NCI-H345 treated with DMSO at 0.1 percent for 48 hours (cell line): ENCODE measurements at regions not wholly inside any gene's neighbourhood (a gene's known extent, or its start where the extent isn't known, plus 50 kb on each side); places are given as distances from the start of the nearest gene placed in this dataset.
"Not testable (repeated sequence)": the region's sequence is repeated elsewhere in the genome, so short reads cannot be mapped to it uniquely, and the experiment has no call there.

Source experiments
- DNase-seq: peaks from one replicate; lab custom pipeline; 2025; ENCODE audit not compliant: unreplicated experiment; lab: John Stamatoyannopoulos, UW

DNA sequence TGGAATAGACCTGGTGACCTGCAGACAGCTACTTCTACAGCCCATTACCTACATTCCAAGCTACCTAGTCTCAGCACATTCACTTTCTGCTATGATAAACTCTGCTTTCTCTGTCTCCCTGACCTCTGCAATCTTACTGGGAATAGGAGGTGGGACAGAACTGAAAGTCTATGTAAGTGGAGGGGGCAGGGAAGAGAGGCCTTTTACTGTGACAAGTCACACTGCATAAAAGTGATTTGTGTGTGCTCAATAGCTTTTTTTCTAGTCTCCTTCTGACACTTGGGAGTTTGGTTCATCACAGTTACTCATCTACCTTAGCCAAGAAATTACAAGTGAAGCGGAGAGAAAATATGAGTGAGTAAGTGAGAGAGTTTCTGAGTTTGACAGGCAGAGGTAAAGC lies 322.4 kb downstream of the OLFM4 start:
- DNase-seq, result no peak

DNA sequence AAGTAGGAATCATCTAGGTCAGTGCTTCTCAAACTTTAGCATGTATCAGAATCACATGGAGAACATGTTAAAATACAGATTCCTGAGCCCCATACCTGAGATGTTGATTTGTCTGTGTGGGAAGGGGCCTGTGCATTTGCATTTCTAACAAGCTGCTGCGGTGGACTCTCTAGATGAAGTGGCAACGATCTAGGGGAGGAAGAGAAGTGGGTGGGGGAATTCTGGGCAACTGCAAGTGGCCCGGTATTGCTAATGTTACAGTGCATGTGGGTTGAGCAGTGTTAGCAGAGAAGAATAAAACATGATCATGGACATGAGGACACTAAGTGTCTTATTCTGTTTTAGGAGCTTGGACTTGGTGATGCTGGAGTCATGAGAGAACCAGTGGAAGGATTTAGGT lies 329.0 kb downstream of the OLFM4 start:
- no peak for DNase-seq

- no peak for DNase-seq
Measured at GRCh38 chr13:53368948-53369347, 340.3 kb downstream of the OLFM4 start.

DNA sequence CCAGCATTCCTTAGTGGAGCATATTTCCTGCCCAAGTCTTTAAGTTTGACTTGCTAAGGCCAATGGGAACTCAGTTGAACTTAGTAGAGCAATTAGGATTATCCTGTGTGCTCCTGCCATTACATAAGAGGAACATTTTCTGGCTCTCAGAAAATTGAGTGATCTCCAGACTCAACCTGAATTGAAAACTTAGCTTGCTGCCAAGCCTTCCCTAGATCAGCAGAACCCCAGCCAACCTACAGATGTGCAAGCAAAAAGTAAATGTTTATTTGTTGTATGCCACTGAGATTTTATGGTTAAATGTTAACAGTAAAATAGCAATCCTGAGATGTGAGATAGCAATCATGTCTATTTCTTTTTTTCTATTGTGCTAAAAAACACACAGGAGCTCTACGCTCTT lies 350.9 kb downstream of the OLFM4 start:
- DNase-seq, result no peak

DNA sequence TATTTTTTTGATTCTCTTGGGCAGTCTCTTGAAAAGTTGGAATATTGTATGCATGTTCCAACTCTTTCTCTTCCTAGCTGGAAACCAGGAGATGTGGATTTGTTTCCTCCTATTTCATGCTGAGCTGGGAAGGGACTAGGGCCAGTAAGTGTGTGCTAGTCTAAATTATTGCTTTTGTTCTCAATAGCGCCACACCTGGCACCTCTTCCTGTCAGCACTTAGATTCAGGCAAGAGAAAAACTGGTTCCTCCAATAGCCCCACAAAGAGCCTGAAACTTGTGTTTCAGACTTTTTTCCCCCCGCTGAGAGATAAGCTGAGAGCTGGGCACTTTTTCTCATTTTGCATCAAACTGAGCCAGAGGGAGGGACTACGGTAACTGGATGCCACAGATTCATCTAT lies 353.4 kb downstream of the OLFM4 start:
- DNase-seq, result no peak

DNA sequence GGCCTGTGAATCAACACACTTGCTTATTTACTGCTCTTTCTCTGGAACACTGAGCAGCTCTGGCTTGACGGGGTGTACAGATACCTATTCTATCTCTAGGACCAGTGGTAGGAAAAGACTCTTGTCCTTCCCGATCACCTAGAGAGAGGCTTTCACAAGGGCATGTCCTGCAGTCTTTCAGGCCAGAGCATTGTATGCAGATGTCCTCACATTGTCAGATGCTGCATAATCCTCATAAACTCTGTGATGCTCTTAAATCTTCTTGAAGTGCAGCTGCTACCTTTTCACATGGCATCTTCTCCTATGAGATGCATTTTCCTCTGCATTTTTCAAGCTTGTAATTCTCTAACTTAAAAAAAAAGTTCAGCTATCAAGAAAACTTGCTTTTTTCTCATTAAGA lies 369.4 kb downstream of the OLFM4 start:
- no peak for DNase-seq

DNA sequence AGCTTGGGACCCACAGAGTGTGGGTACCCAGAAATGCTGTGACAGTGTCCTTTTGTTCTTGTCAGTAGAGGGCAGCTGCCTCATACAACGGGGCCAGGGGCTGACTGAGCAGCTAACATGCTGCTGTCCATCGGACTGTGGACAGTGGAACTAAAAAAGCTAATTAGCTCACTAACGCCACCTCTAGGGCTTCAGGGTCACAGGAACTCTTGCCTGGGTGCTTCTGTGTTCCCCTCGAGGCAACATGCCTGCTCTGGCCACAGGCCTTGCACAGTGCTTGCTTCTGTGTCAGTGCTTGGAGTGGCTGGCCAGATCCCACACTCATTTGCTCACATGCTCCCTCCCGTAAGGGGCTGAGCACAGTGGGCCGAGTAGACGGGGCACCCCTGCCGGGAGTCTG lies 377.0 kb downstream of the OLFM4 start:
- no peak for DNase-seq

DNA sequence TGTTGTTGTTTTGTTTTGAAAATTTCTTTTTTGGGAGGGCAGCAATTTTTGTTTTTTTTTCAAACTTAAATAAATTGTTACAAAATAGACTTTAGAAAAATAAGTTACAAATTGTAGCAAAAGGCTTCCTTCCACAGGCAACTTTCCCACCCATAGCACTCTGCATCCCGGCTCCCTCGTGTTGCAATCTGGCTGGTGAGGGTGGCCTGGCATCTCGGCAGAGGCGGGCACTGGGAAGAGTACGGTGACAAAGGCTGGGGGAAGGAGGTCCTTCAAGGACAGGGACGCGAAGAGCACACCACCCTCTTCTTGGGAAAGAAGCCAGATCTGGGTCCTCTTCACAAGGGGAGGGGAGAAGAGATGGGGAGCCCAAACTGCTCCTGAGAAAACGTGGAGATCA lies 379.7 kb downstream of the OLFM4 start:
- no peak for DNase-seq

GRCh38 chr13:53408847-53409568 lies 380.4 kb downstream of the OLFM4 start:
- DNase-seq, result no peak

GRCh38 chr13:53411463-53411862 lies 382.9 kb downstream of the OLFM4 start:
- DNase-seq, result no peak

DNA sequence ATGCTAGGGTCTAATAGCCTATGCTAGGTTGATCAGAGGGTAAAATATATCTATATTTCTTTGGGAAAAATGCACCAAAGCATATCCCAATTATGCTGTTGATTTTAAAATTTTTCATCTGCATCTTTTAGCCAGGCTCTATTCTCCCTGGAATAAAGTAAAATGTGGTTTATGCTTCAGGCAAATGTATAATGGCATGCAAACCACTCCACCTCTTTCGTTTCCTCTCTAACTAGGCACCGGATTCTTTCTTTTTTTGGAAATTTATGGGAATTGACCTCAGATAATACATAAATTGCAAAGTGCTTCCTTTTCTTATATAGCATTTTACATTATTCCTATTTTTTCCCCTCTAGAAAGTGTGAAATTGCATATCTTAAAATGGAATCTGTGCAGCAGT lies 386.5 kb downstream of the OLFM4 start:
- no peak for DNase-seq

- no peak for DNase-seq
Measured at GRCh38 chr13:53417601-53418000, 389.0 kb downstream of the OLFM4 start.

DNA sequence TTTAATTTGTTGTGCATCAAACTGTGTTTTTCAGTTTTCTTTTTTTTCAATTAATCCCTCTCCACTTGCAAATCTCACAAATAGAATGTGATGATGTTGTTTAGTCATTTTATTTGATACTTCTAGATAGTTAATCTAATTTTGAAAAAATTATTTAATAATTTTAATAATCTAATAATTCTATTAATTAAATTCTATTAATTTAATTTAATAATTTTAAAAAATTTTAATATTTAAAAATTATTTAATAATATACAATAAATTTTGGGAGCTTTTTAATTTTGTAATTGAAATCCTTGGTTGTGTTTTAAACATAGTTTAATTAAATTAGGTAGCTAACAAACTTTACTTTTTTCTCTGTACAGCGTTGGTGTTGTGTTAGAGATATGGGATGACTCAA lies 393.8 kb downstream of the OLFM4 start:
- no peak for DNase-seq

- no peak for DNase-seq
Measured at GRCh38 chr13:53436396-53436795, 407.8 kb downstream of the OLFM4 start.

- DNase-seq, result no peak
Measured at GRCh38 chr13:53439439-53440225, 411.0 kb downstream of the OLFM4 start.

DNA sequence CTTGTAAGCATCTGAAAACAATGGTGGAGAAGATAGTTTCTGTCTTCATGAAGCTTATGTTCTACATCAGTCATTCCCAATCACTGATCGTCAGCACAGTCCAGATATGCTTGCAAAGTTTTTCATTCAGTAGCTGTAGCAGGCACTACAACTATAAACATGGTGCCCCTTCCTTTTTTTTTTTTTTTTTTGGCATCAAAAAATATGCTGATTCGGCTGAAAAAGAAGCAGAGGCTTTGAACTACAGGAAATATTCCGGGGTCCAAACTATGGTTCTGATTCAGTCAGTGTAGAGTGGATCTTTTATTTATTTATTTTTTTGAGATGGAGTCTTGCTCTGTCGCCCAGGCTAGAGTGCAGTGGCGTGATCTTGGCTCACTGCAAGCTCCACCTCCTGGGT lies 414.4 kb downstream of the OLFM4 start:
- no peak for DNase-seq

GRCh38 chr13:53445686-53446085 lies 417.1 kb downstream of the OLFM4 start:
- no peak for DNase-seq

- no peak for DNase-seq
Measured at GRCh38 chr13:53447456-53447855, 418.8 kb downstream of the OLFM4 start.

DNA sequence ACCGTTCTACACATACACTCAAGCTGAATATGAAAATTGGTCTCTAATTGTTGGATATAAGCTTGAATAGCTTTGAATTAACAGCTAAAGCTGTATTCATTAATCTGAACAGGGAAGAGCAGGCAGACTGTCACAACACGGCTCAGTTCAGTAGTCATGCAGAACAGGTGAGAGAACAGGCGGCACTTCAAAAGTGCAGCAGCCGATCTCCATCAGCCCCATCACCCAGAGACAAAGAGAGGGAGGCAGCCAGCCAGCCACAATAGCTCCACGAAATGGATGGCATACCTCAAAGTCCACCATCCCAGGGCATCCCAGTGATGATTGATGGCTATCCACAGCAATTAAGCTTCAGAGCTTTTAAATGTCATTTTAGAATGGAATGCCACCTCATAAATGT lies 419.2 kb downstream of the OLFM4 start:
- no peak for DNase-seq

DNA sequence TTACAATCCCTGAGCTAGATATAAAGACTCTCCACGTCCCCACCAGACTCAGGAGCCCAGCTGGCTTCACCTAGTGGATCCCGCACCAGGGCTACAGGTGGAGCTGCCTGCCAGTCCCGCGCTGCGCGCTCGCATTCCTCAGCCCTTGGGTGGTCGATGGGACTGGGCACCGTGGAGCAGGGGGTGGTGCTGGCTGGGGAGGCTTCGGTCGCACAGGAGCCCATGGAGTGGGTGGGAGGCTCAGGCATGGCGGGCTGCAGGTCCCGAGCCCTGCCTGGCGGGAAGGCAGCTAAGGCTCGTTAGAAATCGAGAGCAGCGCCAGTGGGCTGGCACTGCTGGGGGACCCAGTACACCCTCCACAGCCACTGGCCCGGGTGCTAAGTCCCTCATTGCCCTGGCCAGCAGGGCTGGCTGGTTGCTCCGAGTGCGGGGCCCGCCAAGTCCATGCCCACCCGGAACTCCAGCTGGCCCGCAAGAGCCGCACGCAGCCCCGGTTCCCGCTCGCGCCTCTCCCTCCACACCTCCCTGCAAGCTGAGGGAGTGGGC lies 423.7 kb downstream of the OLFM4 start:
- not testable (repeated sequence) for DNase-seq

GRCh38 chr13:53460796-53461195 lies 432.2 kb downstream of the OLFM4 start:
- DNase-seq, result no peak

DNA sequence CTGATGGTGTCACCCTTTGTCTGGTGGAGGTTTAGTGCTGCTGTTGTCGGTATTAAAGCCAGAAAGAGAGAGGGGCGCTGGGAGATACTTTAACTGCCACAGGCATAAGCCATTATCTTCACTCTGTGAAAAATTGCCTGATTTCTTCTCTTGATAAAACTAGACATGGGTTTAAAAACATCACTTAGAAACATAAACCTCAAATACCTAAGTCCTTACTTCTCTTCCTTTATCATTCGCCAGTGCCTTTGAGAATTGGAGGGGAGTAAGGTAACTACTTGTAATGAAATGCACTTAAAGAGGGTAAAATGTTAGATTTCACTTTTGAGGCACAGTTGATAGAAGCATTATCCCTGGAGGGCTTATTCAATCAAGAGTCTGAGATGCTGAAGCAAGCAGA lies 434.5 kb downstream of the OLFM4 start:
- DNase-seq, result no peak
